ENCODE measurements at regions not wholly inside any gene's neighbourhood (a gene's known extent, or its start where the extent isn't known, plus 50 kb on each side); places are given as distances from the start of the nearest gene placed in this dataset.

DNA sequence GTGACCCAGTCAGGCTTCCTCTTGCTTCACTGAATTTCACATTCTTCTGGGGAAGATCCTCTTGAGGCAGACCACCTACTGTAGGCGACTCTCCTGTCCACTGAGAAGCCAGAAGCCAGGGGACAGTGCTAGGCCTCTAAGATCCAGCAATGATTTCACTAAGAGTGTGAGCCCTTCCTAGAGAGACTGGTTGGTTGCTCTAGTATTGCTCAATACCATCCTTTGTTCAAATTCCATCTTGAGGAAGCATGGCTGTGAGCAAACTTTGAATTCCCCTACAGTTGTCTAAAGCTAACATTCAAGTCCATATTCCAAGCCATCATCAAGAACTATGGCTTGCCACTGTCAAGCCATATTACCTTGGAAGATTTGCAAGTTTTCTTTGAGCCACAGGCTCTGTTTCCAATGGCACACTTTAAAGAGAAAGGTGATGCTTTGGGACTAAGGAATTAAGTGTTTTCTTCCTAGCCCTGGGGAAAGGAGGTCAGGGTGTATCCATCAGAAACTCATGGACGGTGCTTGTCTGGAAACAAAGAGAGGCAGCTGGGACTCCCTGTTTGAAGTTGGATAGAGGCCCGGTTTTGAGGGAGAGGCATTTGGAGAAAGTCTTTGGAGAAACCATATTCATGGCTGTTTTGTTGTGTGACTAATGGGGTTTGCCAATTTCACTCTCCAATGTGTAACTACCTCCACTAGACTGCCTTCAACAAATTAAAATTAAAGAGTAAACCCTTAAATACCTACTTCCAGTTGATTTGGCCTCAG, 1217.9 kb downstream of the VRK1 start:
- no peaks in the 10 kb centered on the region for H3K36me3 ChIP-seq (ENCODE audit: control insufficient read depth in 2 of 2, insufficient read depth in 1 of 2, low read length in 2 of 2)
- H3K4me1 ChIP-seq (ENCODE audit: control insufficient read depth, insufficient read depth, low read length) = no peaks in the 10 kb centered on the region
- CTCF ChIA-PET = no interaction called here
- POLR2A ChIA-PET = no interaction called here
- TF ChIP-seq ZNF335 (tag by site-specific recombination; conservative IDR thresholded peaks at IDR 0.05) = no peak
- no peak for TF ChIP-seq ZNF239 (tag by site-specific recombination; IDR thresholded peaks at IDR 0.05)
- TF ChIP-seq SP7 (tag by site-specific recombination; IDR thresholded peaks at IDR 0.05) = no peak
- no peak for TF ChIP-seq ZNF16 (tag by site-specific recombination; IDR thresholded peaks at IDR 0.05; ENCODE audit: low read depth)
- TF ChIP-seq SALL2 (tag by site-specific recombination; IDR thresholded peaks at IDR 0.05; ENCODE audit: borderline replicate concordance) = no peak
- no peak for TF ChIP-seq ZFP69B (tag by site-specific recombination; IDR thresholded peaks at IDR 0.05)
- TF ChIP-seq ZNF248 (tag by site-specific recombination; IDR thresholded peaks at IDR 0.05) = no peak
- TF ChIP-seq, protein P1, sequence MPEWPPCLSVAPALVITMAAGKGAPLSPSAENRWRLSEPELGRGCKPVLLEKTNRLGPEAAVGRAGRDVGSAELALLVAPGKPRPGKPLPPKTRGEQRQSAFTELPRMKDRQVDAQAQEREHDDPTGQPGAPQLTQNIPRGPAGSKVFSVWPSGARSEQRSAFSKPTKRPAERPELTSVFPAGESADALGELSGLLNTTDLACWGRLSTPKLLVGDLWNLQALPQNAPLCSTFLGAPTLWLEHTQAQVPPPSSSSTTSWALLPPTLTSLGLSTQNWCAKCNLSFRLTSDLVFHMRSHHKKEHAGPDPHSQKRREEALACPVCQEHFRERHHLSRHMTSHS (tag by site-specific recombination; IDR thresholded peaks at IDR 0.05) = no peak
- TF ChIP-seq ZNF214 (tag by site-specific recombination; IDR thresholded peaks at IDR 0.05; ENCODE audit: borderline replicate concordance) = no peak
- H3K4me3 ChIP-seq (ENCODE audit: low read depth, low read length) = no peak overlapping the region
- no peak overlapping the region for H3K27ac ChIP-seq (ENCODE audit: extremely low read depth, low read depth, low read length)
- H3K9me3 ChIP-seq (ENCODE audit: control insufficient read depth, insufficient read depth, low read depth, low read length) = no peaks in the 10 kb centered on the region

DNA sequence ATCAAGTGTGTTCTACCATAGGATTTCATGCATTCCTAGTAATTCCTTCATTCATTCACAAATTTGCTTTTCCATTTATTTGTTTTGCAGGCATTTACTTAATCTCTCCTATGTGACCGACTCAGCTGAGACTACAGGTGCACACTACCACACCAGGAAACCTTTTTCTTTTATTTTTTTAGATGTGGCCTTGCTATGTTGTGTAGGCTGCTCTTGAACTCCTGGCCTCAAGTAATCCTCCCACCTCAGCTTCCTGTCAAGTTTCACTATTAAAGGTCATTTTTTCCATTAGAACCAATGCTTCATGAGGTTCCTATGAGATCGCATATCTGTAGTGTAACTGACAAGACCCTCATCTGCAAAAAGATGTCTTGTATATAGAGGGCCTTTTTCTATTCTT, 1218.7 kb downstream of the VRK1 start:
- H3K4me3 ChIP-seq (ENCODE audit: low read depth, low read length) = no peak overlapping the region
- TF ChIP-seq, protein P2, sequence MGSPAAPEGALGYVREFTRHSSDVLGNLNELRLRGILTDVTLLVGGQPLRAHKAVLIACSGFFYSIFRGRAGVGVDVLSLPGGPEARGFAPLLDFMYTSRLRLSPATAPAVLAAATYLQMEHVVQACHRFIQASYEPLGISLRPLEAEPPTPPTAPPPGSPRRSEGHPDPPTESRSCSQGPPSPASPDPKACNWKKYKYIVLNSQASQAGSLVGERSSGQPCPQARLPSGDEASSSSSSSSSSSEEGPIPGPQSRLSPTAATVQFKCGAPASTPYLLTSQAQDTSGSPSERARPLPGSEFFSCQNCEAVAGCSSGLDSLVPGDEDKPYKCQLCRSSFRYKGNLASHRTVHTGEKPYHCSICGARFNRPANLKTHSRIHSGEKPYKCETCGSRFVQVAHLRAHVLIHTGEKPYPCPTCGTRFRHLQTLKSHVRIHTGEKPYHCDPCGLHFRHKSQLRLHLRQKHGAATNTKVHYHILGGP (tag by site-specific recombination; IDR thresholded peaks at IDR 0.05) = no peak
- TF ChIP-seq YY2 (tag by site-specific recombination; IDR thresholded peaks at IDR 0.05) (no peak), ZNF292 (tag by site-specific recombination; IDR thresholded peaks at IDR 0.05; ENCODE audit: borderline replicate concordance, low read depth) (no peak)
- no peaks in the 10 kb centered on the region for H3K36me3 ChIP-seq (ENCODE audit: control insufficient read depth in 2 of 2, insufficient read depth in 1 of 2, low read length in 2 of 2)
- H3K4me1 ChIP-seq (ENCODE audit: control insufficient read depth, insufficient read depth, low read length) = no peaks in the 10 kb centered on the region
- ChIA-PET POLR2A (no interaction called here), CTCF (no interaction called here)
- H3K27ac ChIP-seq (ENCODE audit: extremely low read depth, low read depth, low read length) = no peak overlapping the region
- H3K9me3 ChIP-seq (ENCODE audit: control insufficient read depth, insufficient read depth, low read depth, low read length) = no peaks in the 10 kb centered on the region

- TF ChIP-seq ZNF211 (tag by site-specific recombination; IDR thresholded peaks at IDR 0.05; ENCODE audit: low read depth) (no peak), ZNF704 (tag by site-specific recombination; IDR thresholded peaks at IDR 0.05) (no peak), SCRT1 (tag by site-specific recombination; IDR thresholded peaks at IDR 0.05; ENCODE audit: borderline replicate concordance) (no peak), ZNF473 (tag by site-specific recombination; IDR thresholded peaks at IDR 0.05) (no peak), ZBTB20 (tag by site-specific recombination; IDR thresholded peaks at IDR 0.05) (no peak), GFI1B (tag by site-specific recombination; IDR thresholded peaks at IDR 0.05) (no peak), PATZ1 (tag by site-specific recombination; IDR thresholded peaks at IDR 0.05) (no peak), ZNF274 (IDR thresholded peaks at IDR 0.05; ENCODE audit: low read length) (no peak), ZNF274 (tag by site-specific recombination; IDR thresholded peaks at IDR 0.05; ENCODE audit: borderline replicate concordance) (no peak), ZBTB8A (tag by site-specific recombination; IDR thresholded peaks at IDR 0.05) (no peak), ZNF16 (tag by site-specific recombination; IDR thresholded peaks at IDR 0.05; ENCODE audit: low read depth) (no peak), KLF17 (tag by site-specific recombination; IDR thresholded peaks at IDR 0.05) (no peak)
- TF ChIP-seq, protein P3, sequence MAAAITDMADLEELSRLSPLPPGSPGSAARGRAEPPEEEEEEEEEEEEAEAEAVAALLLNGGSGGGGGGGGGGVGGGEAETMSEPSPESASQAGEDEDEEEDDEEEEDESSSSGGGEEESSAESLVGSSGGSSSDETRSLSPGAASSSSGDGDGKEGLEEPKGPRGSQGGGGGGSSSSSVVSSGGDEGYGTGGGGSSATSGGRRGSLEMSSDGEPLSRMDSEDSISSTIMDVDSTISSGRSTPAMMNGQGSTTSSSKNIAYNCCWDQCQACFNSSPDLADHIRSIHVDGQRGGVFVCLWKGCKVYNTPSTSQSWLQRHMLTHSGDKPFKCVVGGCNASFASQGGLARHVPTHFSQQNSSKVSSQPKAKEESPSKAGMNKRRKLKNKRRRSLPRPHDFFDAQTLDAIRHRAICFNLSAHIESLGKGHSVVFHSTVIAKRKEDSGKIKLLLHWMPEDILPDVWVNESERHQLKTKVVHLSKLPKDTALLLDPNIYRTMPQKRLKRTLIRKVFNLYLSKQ (tag by site-specific recombination; IDR thresholded peaks at IDR 0.05; ENCODE audit: borderline replicate concordance) = no peak
- Histone ChIP-seq H3K4me3 (ENCODE audit: low read depth, low read length) (no peak overlapping the region), H3K9me3 (ENCODE audit: control insufficient read depth, insufficient read depth, low read depth, low read length) (no peaks in the 10 kb centered on the region), H3K27ac (ENCODE audit: extremely low read depth, low read depth, low read length) (no peak overlapping the region), H3K36me3 (ENCODE audit: control insufficient read depth in 2 of 2, insufficient read depth in 1 of 2, low read length in 2 of 2) (no peaks in the 10 kb centered on the region), H3K4me1 (ENCODE audit: control insufficient read depth, insufficient read depth, low read length) (no peaks in the 10 kb centered on the region)
- ChIA-PET POLR2A (no interaction called here), CTCF (interaction anchor here (0.7 kb wide), 1 partner anchor 144 kb away, joined by 3 read pairs; no protein-coding TSS in a partner anchor)
Observed at GRCh38 chr14:98018628-98019027, 1221.4 kb downstream of the VRK1 start.
